HG02870 (cell line): ENCODE measurements at regions not wholly inside any gene's neighbourhood (a gene's known extent, or its start where the extent isn't known, plus 50 kb on each side); places are given as distances from the start of the nearest gene placed in this dataset.

Experiments used
- ATAC-seq: cut with Tn5 transposase; IDR thresholded peaks from one replicate; pipeline ENCODE4 v1.9.1; 2021; ENCODE audit warnings: mild to moderate bottlenecking, moderate library complexity; ENCODE audit not compliant: unreplicated experiment

GRCh38 chrX:19172741-19173140 lies 50.5 kb upstream of the ADGRG2 start:
- ATAC-seq = no peak

GRCh38 chrX:19174401-19175025 lies 52.2 kb upstream of the ADGRG2 start:
- ATAC-seq = no peak

- no peak for ATAC-seq
Measured at GRCh38 chrX:19176901-19177630, 54.8 kb upstream of the ADGRG2 start.

- no peak for ATAC-seq
Measured at GRCh38 chrX:19177721-19178120, 55.5 kb upstream of the ADGRG2 start.

GRCh38 chrX:19178402-19178801 lies 56.1 kb upstream of the ADGRG2 start:
- ATAC-seq = no peak

GRCh38 chrX:19179389-19179788 lies 57.1 kb upstream of the ADGRG2 start:
- ATAC-seq = no peak

- no peak for ATAC-seq
Measured at GRCh38 chrX:19181345-19181744, 59.1 kb upstream of the ADGRG2 start.

- ATAC-seq = no peak
Measured at GRCh38 chrX:19182785-19183184, 60.5 kb upstream of the ADGRG2 start.

- ATAC-seq = no peak
Measured at GRCh38 chrX:19183761-19184477, 61.7 kb upstream of the ADGRG2 start.

GRCh38 chrX:19188566-19188965 lies 66.3 kb upstream of the ADGRG2 start:
- ATAC-seq = no peak

GRCh38 chrX:19190902-19191301 lies 68.6 kb upstream of the ADGRG2 start:
- ATAC-seq = no peak

GRCh38 chrX:19193565-19193964 lies 71.3 kb upstream of the ADGRG2 start:
- ATAC-seq = no peak

GRCh38 chrX:19194285-19195242 lies 72.3 kb upstream of the ADGRG2 start:
- ATAC-seq = peak; percentile 69

GRCh38 chrX:19195243-19195610 lies 73.0 kb upstream of the ADGRG2 start:
- no peak for ATAC-seq

- ATAC-seq = no peak
Measured at GRCh38 chrX:19198473-19198872, 76.2 kb upstream of the ADGRG2 start.

GRCh38 chrX:19202171-19202570 lies 79.9 kb upstream of the ADGRG2 start:
- no peak for ATAC-seq

GRCh38 chrX:19204636-19205035 lies 82.4 kb upstream of the ADGRG2 start:
- ATAC-seq = no peak

- ATAC-seq = no peak
Measured at GRCh38 chrX:19212037-19212436, 89.8 kb upstream of the ADGRG2 start.

GRCh38 chrX:19213610-19214152 lies 91.4 kb upstream of the ADGRG2 start:
- no peak for ATAC-seq

GRCh38 chrX:19214311-19214710 lies 92.0 kb upstream of the ADGRG2 start:
- no peak for ATAC-seq

GRCh38 chrX:19225909-19226308 lies 103.6 kb upstream of the ADGRG2 start:
- no peak for ATAC-seq
